HG02973 (cell line): ENCODE measurements at regions not wholly inside any gene's neighbourhood (a gene's known extent, or its start where the extent isn't known, plus 50 kb on each side); places are given as distances from the start of the nearest gene placed in this dataset.

Source experiments
- ATAC-seq: cut with Tn5 transposase; IDR thresholded peaks from one replicate; pipeline ENCODE4 v1.9.1; 2021; ENCODE audit warnings: moderate library complexity; ENCODE audit not compliant: unreplicated experiment

- ATAC-seq: no peak
These were observed 92.2 kb downstream of the MRPL36 start for GRCh38 chr5:1707467-1707866.

- ATAC-seq: no peak
These were observed 93.2 kb downstream of the MRPL36 start for GRCh38 chr5:1706428-1706827.

GRCh38 chr5:1706021-1706420, 93.6 kb downstream of the MRPL36 start:
- no peak for ATAC-seq

GRCh38 chr5:1704676-1705075, 95.0 kb downstream of the MRPL36 start:
- no peak for ATAC-seq

- ATAC-seq: no peak
These were observed 95.4 kb downstream of the MRPL36 start for GRCh38 chr5:1704266-1704665.

GRCh38 chr5:1703352-1704050, 96.1 kb downstream of the MRPL36 start:
- ATAC-seq: no peak

GRCh38 chr5:1702318-1702717, 97.3 kb downstream of the MRPL36 start:
- ATAC-seq: no peak

- ATAC-seq: no peak
These were observed 97.8 kb downstream of the MRPL36 start for GRCh38 chr5:1701884-1702283.

- no peak for ATAC-seq
These were observed 98.3 kb downstream of the MRPL36 start for GRCh38 chr5:1701216-1701864.

GRCh38 chr5:1699394-1699793, 100.2 kb downstream of the MRPL36 start:
- ATAC-seq: no peak

GRCh38 chr5:1698589-1699316, 100.9 kb downstream of the MRPL36 start:
- no peak for ATAC-seq

- ATAC-seq: no peak
These were observed 107.3 kb downstream of the MRPL36 start for GRCh38 chr5:1692381-1692780.

- ATAC-seq: no peak
These were observed 112.2 kb downstream of the MRPL36 start for GRCh38 chr5:1687301-1687970.

- no peak for ATAC-seq
These were observed 113.4 kb downstream of the MRPL36 start for GRCh38 chr5:1686016-1686802.

GRCh38 chr5:1685066-1685465, 114.6 kb downstream of the MRPL36 start:
- no peak for ATAC-seq

GRCh38 chr5:1681955-1682354, 117.7 kb downstream of the MRPL36 start:
- no peak for ATAC-seq

GRCh38 chr5:1673042-1673677, 126.5 kb downstream of the MRPL36 start:
- ATAC-seq: no peak

- no peak for ATAC-seq
These were observed 127.2 kb downstream of the MRPL36 start for GRCh38 chr5:1672396-1672795.

GRCh38 chr5:1671351-1671750, 128.3 kb downstream of the MRPL36 start:
- ATAC-seq: no peak

- no peak for ATAC-seq
These were observed 129.3 kb downstream of the MRPL36 start for GRCh38 chr5:1670351-1670750.
